Activated naive CD4-positive, alpha-beta T cell (primary cell): ENCODE measurements at regions not wholly inside any gene's neighbourhood (a gene's known extent, or its start where the extent isn't known, plus 50 kb on each side); places are given as distances from the start of the nearest gene placed in this dataset.
"Not testable (repeated sequence)": the region's sequence is repeated elsewhere in the genome, so short reads cannot be mapped to it uniquely, and the experiment has no call there.

Source experiments
- DNase-seq, 4 experiments: peaks; one replicate each; lab custom pipeline; 2025; lab: John Stamatoyannopoulos, UW

DNA sequence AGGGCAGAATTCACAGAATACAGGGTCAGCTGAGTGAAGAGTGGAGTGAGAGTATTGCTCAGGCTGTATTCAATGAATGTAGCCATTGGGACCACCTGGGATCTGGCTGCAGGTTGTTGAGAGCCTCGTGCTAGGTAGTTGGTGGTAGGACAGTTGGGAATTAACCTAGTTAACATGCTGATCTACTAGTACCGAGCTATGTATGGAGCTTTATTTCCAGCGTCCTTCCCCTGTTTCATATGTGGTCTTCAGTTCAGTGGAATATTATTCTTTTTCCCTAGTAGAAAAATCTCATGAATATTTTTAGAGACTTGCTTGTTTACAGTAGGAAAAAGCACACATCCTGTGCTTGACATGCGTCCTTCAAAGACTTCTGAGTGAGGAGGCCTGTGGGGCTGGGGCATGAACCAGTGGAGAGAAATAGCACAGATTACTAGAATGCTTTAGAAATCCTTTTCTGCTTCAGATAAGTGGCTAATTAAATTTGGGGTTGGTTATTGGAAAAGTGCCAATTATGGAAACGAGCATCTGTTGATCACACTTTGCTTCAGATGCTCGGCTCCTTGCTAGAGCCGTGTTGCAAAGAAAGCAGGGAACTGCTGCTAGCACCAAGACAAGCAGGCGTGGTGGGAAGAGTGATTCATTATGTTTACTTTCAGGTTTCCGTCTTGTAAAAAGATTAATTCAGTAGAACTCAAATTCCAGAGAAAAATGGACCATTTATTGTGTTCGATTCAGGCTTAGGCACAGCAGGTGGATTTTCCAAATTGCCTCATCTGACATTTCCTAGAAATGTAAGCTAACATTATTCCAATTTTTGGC is 53.6 kb downstream of the ARF6 start:
- DNase-seq = peak in 1 of 4 experiments; percentile 4

DNA sequence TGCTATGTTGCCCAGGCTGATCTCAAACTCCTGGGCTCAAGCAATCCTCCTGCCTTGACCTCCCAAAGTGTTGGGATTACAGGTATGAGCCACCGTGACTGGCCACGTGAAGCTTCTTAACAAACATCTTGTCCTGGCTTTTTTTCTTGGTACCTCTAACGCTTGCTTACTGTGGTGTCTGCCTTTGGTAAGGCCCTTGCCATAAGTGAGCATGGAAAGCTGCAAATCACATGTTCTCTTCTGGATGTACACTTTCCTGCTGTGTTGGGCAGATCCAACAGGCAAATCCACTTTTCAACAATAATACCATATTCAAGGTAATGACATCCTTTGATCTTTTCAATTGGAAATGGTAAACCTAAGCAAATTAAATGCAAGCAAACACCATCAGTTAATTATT is 54.6 kb downstream of the ARF6 start:
- no peak for DNase-seq

DNA sequence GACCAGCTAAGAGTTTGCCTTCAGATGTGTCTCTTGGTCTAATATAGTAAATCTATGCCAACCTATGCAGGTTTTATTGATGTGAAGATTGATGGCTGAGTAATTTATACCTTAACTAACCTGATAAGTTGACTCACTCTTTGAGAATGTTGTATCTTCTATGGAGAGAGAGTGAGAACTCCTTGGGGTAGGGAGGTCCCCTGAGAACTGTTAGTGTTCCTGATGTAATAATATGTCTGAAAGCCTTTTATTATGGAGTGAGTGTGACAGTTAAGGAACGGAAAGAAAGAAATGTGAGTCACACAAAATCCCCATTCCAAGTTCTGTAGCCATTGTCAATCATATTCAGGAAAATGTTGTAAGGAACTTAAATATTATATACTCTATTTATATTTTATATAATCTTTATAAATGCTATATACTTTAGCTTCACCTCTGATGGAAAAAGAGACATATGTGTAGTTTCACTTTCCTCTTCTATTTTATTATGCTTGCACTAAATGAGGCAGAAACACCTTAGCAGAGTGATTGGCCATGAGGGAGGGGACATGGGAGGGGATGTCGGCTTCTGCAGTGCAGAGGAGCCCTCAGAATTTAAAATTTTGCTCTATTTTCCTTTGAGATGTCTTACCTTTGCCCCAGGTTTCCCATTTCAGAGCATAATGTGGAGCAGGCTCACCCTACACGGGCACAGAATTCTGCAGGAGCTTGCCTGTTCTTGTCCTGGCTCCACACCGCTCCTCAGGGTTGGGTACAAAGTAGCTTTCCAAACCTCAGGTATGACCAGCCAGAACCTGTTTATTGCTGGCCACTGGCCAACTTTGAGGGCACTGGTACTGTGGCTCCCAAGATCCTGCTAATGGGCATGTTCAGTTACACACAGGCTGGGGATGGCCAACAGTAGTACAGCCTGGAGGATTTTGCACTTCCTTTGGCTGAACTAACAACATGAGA is 57.7 kb downstream of the ARF6 start:
- no peak for DNase-seq

DNA sequence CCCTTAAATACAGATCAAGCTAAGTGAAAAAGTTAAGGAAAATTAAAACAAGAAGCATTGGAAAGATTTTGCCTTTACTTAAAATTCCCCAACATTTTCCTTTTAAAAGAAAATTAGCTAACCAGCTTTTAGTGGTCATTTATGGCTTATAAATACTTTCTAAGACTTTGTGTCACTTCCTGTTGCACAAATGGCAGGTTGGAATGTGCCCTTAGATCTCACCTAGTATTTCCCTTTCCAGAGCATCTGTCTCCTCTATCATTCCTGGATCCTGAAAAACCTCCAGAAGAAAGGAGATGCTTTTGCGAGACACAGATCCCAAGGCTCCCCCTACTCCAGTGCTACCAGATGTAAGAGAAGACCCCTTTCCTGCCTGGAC is 58.3 kb downstream of the ARF6 start:
- no peak for DNase-seq

DNA sequence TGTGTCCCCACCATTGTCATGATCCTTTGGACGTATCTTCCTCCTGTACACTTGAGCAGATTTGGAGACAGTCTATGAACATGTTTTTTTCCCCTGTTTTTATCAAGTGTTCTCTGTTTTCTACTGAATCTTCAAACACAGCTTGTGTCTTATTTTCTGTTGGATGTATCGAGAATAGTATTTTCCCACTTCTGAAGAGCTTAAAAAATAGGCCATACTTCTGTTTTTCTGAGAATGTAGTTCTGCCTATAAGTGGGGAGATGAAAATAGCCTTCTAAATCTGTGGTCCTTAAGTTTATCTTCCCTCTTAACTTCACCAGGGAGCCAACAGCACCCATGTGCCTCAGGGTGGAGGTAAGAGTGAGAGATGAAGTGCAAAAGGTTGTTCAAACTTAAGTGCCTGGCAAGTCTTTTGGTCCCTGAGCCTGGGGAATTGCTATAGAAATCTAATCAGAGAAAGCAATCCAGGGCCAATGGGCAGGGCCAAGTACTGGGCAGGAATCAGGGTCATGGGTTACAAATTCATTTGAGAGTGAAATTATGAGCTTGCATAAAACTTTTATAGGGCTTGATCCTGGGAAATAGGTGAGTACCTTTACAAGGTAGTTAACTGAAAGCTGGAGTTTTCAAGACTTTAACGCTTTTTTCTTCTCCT is 58.9 kb downstream of the ARF6 start:
- no peak for DNase-seq

DNA sequence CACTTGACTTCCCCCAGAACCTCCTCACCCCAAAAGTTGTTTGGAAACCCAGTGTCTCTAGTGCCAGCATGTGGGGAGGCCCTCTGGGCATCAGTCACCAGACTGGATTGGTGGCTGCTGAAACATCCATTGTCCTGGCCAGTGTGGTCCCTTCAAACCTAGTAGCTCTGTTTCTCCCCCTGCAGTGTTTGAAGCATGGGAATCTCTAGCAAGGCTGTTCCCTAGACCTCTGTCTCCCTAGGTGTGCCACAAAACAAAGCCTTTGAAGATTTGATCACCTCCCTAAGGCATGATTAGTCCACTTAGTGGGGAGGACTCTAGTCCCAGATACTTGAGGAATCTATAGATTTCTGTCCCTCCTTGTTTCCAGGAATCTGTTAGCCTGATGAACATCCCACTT is 60.3 kb downstream of the ARF6 start:
- DNase-seq = no peak

DNA sequence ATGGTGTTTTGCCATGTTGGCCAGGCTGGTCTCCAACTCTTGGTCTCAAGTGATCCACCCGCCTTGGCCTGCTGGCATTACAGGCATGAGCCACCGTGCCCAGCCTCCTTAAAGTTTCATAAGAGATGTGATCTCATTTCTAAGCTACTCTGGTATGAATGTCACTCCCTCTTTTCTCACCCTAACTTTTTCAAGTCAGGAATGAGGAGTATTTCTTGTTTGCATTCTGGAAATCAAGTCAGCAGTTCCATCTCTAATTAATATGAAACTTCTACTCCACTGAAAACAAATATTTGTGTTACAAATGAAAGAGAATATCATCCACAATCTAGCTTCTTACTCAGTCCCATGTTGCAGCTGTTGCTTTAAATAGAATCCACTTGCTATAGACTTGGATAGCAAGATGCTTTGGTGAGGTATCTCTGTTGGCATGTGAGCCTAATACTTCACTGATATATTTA is 61.3 kb downstream of the ARF6 start:
- DNase-seq = no peak

DNA sequence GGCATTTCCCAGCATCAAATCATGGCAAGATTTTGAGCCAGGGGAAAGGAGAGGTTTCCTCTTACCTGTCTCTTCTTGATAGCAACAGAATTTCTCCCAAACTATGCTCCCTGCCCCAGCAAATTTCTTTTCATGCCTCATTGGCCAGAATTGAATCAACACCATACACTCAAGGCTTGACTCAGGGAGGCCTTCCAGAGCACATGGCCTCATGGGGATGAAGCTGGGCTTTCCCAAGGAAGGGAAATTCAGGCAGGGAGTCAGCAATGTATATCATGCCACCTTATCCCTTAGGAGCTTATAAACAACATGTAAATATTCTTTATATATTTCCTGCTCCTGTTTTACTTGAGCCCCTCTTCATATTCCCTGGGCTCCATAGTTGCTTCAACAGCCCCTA is 62.1 kb downstream of the ARF6 start:
- DNase-seq = no peak

DNA sequence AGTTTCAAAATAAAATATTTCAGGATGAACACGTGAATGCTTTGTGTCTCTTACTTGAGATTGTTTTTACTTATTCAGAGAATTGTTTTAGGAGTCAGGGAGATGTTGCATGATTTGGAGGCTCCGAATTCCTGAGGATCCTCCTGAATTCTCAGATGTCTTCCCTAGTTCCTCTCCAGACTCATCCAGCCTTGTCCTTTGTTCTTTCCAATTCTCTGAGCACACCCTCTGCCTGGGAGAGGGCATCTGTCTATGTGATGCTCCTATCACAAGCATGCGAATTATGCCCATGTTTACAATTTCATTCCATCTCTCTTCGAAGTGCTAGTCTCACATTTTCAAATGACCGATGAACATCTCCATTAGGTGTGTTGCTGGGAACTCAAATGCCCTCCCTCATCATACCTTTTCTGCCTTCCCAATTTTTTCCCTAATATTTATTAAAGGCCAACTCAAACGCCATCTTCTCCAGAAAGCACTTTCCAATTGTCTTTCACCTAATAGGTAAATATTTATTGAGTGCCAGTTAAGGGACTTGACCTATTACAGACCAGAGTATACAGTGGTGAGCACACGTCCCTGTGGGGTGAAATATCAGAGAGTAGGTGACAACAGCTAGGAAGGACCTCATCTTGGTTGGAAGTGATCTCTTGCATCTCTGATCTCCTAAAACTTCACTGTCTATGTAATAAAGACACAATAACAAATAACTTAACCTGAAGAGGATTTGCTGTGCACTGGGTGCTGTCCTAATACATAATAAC is 64.4 kb downstream of the ARF6 start:
- DNase-seq = no peak

DNA sequence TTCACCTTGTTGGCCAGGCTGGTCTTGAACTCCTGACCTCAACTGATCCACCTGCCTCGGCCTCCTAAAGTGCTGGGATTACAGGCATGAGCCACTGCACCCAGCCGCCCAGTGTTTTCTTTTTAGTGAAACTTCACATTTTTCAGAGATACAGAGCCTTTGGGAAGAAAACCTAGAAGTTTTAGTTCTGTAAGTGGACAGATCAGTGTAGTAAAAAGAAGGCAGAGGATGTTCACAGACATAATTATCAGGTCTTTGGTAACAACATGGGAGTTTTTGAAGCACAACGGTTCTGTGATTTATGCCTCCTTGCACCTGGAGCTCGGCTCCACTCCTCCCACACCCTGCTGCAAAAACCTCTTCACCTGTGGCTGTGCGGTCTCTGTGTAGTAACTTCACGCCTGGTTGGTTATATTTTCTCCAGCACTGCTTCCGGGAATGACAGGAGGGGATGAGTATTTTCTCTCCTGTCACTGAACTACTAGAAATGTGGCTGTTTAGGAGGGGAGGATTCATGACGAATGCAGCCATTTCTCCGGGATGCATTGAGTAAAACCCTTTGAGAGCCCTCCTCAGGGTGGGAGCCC is 67.0 kb downstream of the ARF6 start:
- DNase-seq = no peak

DNA sequence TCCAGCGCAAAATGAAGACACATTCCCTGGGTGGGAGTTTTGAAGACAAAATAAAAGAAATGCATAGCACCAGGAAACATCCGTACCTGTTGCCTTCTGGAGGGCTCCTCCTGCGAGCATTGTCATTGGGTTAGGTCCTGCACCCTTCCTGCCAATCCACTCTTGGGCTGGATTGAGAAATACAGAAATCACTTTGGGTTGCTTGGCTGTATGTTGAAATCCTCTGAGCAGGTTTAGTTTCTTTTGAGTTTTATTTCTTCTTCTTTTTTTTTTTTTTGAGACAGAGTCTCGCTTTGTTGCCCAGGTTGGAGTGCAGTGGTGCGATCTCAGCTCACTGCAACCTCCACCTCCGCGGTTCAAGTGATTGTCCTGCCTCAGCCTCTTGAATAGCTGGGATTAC is 67.6 kb downstream of the ARF6 start:
- no peak for DNase-seq

DNA sequence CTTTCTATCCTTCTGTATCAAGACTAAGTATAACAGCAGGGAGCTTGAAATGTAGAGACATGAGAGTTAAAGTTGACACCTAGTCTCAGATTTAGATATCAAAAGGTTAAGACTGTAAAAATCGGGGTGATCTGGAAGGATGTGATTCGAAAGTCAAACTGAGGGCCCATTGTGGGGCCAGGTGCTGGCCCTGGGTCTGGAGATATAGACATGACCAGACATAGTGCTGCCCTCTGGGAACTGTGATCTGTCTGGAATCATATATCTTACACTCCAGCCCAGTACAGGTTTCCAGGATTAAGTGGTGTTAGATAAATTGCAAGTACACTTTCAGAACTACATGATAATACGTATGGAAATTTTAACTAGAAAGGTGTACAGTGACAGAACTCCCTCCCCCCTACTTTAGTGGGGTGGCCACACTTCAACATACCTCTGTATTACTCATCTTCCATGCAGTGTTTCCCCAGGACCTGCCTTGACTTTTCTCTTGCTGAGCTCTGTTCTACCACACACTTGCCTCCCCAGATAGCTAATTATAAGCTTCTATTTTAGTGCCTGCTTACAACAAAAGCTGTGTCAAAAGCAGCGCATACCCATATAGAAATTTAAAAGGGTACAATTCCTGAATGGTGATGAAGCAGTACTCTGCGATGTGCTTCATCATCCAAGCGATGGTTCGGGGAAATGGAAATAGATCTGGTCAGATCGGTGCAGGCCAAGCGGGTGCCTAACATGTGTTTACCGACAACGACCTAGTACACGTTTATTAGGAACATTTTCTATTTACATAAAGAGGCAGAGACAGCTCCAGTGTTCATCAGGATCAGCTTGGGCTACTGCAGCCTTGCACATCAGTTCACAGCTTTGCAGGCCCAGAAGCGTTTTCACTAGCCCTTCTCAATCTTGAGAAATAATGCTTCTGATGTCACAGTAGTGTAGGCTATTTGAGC is 68.7 kb downstream of the ARF6 start:
- DNase-seq = no peak

DNA sequence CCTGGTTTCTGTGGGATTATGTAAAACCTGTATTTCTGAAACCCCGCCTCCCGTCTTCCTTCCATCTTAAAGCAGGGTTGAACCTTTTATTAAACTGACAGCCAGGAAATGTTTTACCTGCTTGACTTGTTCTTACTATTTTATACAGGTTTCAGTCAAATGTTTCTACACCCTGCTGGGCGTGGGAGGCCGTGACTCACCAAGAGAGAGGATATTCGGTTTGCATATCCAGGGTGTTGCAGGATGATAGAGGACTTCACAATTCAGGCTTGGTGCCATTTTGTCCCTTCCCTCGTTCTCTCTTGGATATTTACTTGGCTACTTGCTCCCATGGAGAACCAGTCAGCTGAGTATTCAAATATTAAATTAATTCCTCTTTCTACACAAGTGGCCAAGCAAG is 69.7 kb downstream of the ARF6 start:
- DNase-seq = no peak

DNA sequence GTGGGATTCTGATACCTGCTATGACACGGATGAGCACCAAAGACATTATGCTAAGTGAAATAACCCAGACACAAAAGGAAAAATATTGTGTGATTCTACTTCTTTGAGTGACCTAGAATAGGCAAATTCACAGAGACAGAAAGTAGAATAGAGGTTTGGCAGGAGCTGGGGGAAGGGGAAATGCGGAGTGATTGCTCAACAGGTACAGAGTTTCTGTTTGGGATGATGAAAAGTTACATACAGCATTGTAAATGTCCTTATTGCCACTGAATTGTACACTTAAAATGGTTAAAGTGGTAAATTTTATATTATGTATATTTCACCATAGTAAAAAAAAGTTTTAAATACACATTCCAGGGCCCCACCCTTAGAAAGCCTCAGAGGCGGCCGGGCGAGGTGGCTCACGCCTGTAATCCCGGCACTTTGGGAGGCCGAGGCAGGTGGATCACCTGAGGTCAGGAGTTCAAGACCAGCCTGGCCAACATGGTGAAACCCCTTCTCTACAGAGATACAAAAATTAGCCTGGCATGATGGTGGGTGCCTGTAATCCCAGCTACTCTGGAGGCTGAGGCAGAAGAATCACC is 72.3 kb downstream of the ARF6 start:
- not testable (repeated sequence) for DNase-seq

DNA sequence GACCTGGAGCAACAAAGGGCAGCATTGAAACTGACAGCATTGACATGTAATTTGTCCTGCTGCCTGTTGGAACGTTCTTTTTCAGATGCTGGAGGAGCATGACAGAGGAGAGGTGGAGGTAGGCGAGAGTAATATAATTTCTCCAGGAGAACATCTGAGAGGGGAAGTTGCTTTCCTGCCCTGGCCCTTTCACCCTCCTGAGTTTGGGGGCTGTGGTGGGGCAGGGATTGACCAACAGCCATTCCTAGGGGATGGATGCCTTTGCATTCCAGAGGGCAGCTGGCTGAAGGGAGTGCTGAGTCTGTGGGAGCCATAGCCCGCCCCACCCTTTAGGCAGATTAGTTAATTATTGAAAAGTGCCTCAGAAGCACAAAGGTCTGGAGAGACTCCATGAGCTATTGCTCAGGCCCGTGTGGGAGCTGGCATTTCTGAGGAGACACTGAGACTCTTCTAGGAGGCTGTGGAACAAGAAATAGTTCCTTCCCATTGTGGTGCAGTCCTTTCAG is 73.5 kb downstream of the ARF6 start:
- DNase-seq = no peak

DNA sequence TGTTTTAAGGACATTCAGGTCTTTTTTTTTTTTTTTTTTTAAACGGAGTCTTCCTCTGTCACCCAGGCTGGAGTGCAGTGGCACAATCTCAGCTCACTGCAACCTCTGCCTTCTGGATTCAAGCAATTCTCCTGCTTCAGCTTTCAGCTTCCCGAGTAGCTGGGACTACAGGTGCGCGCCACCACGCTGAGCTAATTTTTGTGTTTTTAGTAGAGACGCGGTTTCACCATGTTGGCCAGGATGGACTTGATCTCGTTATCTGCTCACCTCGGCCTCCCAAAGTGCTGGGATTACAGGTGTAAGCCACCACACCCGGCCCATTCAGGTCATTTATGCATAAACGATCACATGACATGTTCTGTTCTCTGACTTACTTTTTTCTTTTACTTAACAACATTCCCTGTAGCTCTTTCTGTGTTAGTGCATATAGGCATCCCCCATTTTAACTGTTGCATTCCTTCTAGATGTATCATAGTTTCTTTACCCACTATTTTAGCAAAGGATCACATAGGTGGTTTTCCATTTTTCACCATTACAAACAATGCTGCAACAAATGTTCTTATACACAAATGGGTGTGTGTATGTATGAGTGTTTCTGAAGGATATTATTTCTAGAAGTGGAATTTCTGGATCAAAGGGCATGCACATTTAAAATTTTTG is 74.2 kb downstream of the ARF6 start:
- DNase-seq = no peak

DNA sequence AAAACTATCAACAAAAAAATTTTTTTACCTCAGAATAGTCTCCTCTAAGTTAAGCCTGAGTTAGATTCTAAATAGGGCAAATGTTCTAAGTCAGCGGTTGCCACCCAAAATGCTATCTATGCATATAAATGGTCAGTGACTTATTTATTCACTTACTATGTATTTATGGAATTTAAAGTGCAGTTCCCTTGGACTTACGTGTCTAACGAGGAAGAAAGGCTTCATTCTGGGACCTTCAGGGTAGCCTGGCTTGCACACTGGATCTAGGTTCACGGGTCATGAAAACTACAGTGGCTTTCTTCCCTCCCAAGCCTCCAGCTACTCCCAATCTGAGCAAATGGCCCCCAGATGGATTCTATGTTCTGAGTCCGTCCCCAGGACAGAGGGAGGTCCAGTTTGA is 77.1 kb downstream of the ARF6 start:
- DNase-seq = no peak

DNA sequence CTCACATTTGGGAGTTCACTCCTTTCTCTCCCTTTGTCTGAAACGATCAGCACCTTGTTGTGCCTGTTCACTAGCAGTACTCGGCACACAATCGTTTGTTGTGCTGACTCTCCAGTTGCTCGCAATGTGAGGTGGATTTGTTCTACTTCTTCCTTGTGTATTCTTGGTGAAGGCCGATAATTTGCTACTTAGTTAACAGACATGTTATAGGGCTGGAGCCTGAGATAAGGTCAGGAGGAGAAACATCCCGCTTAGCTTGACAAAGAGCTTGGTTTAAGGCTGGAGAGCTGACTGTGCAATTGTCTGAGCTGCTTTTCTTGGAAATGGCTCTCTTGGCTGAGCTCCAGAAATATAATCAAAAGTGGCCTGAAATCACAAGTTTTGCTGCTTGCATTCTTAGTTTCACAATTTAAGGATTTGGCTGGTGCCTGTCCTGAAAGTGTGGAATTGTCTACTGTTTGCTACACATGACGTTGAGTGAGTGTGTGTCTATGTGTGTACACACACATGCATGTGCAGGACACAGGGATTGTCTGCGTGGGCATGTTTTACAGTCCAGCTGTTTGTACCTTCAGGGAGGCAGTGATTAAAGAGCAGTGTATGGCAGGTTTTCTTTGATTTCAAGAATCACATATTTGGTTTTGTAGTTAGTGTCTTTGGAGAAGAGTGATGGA is 77.7 kb downstream of the ARF6 start:
- no peak for DNase-seq
